Neural cell (in vitro differentiated cells): ENCODE measurements at regions not wholly inside any gene's neighbourhood (a gene's known extent, or its start where the extent isn't known, plus 50 kb on each side); places are given as distances from the start of the nearest gene placed in this dataset.

Source experiments
- H2AFZ ChIP-seq: fragments of 200-600, 300-800 bp; sonication (generic), shearing (Covaris generic); 2 replicates; pipeline ENCODE4 v1.6.0; 2014; ENCODE audit warnings: low read depth, mild to moderate bottlenecking, antibody characterized with exemption, low read length, moderate library complexity
- H3F3A ChIP-seq: fragments of 200-600 bp; shearing (Covaris generic); 2 replicates; pipeline ENCODE4 v1.6.1; 2016; ENCODE audit warnings: mild to moderate bottlenecking, moderate library complexity, mixed read lengths, antibody characterized with exemption, low read length; ENCODE audit not compliant: insufficient read depth, poor library complexity, severe bottlenecking
- H3K27ac ChIP-seq: fragments of 200-600, 300-800 bp; sonication (generic), shearing (Covaris generic); 2 replicates; pipeline ENCODE4 v1.5.1; 2014; ENCODE audit warnings: mild to moderate bottlenecking, low read length, moderate library complexity
- H3K27me3 ChIP-seq: fragments of 300-800, 200-600 bp; sonication (generic), shearing (Covaris generic); 2 replicates; pipeline ENCODE4 v1.6.0; 2014; ENCODE audit warnings: mild to moderate bottlenecking, low read depth, low read length, moderate library complexity; ENCODE audit not compliant: insufficient read depth
- H3K36me3 ChIP-seq: fragments of 300-800, 200-600 bp; sonication (generic), shearing (Covaris generic); 2 replicates; pipeline ENCODE4 v1.5.1; 2014; ENCODE audit warnings: mild to moderate bottlenecking, antibody characterized with exemption, low read length, moderate library complexity; ENCODE audit not compliant: insufficient read depth
- H3K4me2 ChIP-seq: fragments of 300-800, 200-600 bp; sonication (generic), shearing (Covaris generic); 2 replicates; pipeline ENCODE4 v1.6.0; 2014; ENCODE audit warnings: mild to moderate bottlenecking, low read length
- H3K4me3 ChIP-seq: fragments of 300-800, 200-600 bp; sonication (generic), shearing (Covaris generic); 2 replicates; pipeline ENCODE4 v1.5.1; 2014; ENCODE audit warnings: mild to moderate bottlenecking, low read length, moderate library complexity
- H3K79me2 ChIP-seq: fragments of 200-600 bp; shearing (Covaris generic); replicated peaks from 2 replicates; pipeline ENCODE4 v1.6.0; 2014; ENCODE audit warnings: mild to moderate bottlenecking, low read length, moderate library complexity; ENCODE audit not compliant: insufficient read depth
- H3K9ac ChIP-seq: fragments of 300-800, 200-600 bp; sonication (generic), shearing (Covaris generic); 2 replicates; pipeline ENCODE4 v1.6.1; 2016; ENCODE audit warnings: mild to moderate bottlenecking, low read length, mixed read lengths
- H3K9me2 ChIP-seq: fragments of 200-600 bp; shearing (Covaris generic); 2 replicates; pipeline ENCODE4 v1.6.1; 2016; ENCODE audit warnings: mild to moderate bottlenecking, low read length, mixed read lengths; ENCODE audit not compliant: insufficient read depth
- H3K9me3 ChIP-seq: fragments of 200-600, 300-800 bp; sonication (generic), shearing (Covaris generic); 2 replicates; pipeline ENCODE4 v1.6.1; 2016; ENCODE audit warnings: mild to moderate bottlenecking, mixed run types, low read length, moderate library complexity, mixed read lengths
- H4K20me1 ChIP-seq: fragments of 200-600 bp; shearing (Covaris generic); 2 replicates; pipeline ENCODE4 v1.6.1; 2016; ENCODE audit warnings: mild to moderate bottlenecking, mixed run types; ENCODE audit not compliant: insufficient read depth
- CTCF ChIP-seq: fragments of 450-650 bp; IDR thresholded peaks from 2 replicates; pipeline ENCODE4 v1.5.1; 2014; ENCODE audit warnings: antibody characterized with exemption, mild to moderate bottlenecking, moderate library complexity; ENCODE audit not compliant: poor library complexity, severe bottlenecking
- EP300 ChIP-seq: fragments of 450-650 bp; conservative IDR thresholded peaks from 2 replicates; pipeline ENCODE4 v1.6.1; 2014; ENCODE audit warnings: antibody characterized with exemption, mild to moderate bottlenecking, moderate library complexity; ENCODE audit not compliant: poor library complexity, severe bottlenecking
- EZH2 ChIP-seq: fragments of 200-600, 300-800 bp; shearing (Covaris generic), sonication (generic); IDR thresholded peaks from 2 replicates; pipeline ENCODE4 v1.6.1; 2014; ENCODE audit warnings: antibody characterized with exemption, low read length, borderline replicate concordance, mild to moderate bottlenecking; ENCODE audit not compliant: insufficient read depth, poor library complexity, severe bottlenecking
- MXI1 ChIP-seq: fragments of 450-650 bp; conservative IDR thresholded peaks from 2 replicates; pipeline ENCODE4 v1.6.1; 2014; ENCODE audit warnings: antibody characterized with exemption, mild to moderate bottlenecking; ENCODE audit not compliant: poor library complexity, severe bottlenecking
- POLR2AphosphoS5 ChIP-seq: IDR thresholded peaks from 2 replicates; pipeline ENCODE4 v1.6.1; 2012
- RAD21 ChIP-seq: fragments of 450-650 bp; conservative IDR thresholded peaks from 2 replicates; pipeline ENCODE4 v1.6.1; 2014; ENCODE audit warnings: antibody characterized with exemption, mild to moderate bottlenecking, moderate library complexity
- SMC3 ChIP-seq: fragments of 450-650 bp; conservative IDR thresholded peaks from 2 replicates; pipeline ENCODE4 v1.6.1; 2014; ENCODE audit warnings: antibody characterized with exemption, mild to moderate bottlenecking, moderate library complexity; ENCODE audit not compliant: poor library complexity
- TAF1 ChIP-seq: IDR thresholded peaks from 2 replicates; pipeline ENCODE4 v1.6.1; 2012; ENCODE audit warnings: low read depth
- TF ChIP-seq, protein P1 (sequence below): IDR thresholded peaks from 2 replicates; pipeline ENCODE4 v1.6.1; 2012; ENCODE audit warnings: borderline replicate concordance

DNA sequence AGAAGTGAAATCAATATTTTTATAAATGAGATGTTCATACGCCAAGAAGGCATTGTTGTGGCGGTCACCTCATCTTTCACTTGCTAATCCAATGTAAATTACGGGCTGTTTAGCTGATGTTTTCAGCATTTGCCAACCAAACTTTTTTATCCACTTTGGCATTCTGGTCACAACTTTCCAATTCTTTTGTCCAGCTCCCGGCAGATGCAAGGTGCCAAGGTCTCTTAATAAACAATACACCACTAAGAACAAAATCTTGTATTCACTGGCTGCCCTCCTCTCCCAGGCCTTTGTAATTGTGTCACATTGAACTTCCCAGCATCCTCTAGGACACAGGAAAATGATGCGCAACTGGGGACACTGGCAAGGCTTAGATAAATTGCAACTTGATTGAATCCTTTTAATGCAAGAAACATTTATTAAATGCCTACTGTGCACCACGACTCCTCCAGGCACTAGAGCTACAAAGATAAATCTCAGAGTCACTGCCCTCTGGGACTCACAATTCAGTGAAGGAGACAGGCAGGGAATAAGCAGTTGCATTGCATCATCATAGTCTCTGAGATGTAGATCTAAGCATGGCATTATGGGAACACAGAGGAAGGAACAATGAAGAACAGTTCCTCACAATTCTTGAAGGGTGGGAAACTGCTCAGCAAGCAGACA is 165.4 kb upstream of the C16orf82 start:
- Histone ChIP-seq H3K27me3 (no peaks in the 10 kb centered on the region), H3K36me3 (no peaks in the 10 kb centered on the region), H3K79me2 (no peaks in the 10 kb centered on the region), H4K20me1 (no peaks in the 10 kb centered on the region), H3K9me3 (no peaks in the 10 kb centered on the region), H3K4me2 (no peak overlapping the region), H3K9me2 (no peaks in the 10 kb centered on the region), H2AFZ (no peak overlapping the region), H3F3A (no peaks in the 10 kb centered on the region), H3K9ac (no peak overlapping the region), H3K4me3 (no peak overlapping the region), H3K27ac (no peak overlapping the region)
- TF ChIP-seq EP300 (no peak), TAF1 (no peak), CTCF (no peak), MXI1 (no peak), SMC3 (no peak), EZH2 (no peak), POLR2AphosphoS5 (no peak), RAD21 (no peak)
- TF ChIP-seq, protein P1, sequence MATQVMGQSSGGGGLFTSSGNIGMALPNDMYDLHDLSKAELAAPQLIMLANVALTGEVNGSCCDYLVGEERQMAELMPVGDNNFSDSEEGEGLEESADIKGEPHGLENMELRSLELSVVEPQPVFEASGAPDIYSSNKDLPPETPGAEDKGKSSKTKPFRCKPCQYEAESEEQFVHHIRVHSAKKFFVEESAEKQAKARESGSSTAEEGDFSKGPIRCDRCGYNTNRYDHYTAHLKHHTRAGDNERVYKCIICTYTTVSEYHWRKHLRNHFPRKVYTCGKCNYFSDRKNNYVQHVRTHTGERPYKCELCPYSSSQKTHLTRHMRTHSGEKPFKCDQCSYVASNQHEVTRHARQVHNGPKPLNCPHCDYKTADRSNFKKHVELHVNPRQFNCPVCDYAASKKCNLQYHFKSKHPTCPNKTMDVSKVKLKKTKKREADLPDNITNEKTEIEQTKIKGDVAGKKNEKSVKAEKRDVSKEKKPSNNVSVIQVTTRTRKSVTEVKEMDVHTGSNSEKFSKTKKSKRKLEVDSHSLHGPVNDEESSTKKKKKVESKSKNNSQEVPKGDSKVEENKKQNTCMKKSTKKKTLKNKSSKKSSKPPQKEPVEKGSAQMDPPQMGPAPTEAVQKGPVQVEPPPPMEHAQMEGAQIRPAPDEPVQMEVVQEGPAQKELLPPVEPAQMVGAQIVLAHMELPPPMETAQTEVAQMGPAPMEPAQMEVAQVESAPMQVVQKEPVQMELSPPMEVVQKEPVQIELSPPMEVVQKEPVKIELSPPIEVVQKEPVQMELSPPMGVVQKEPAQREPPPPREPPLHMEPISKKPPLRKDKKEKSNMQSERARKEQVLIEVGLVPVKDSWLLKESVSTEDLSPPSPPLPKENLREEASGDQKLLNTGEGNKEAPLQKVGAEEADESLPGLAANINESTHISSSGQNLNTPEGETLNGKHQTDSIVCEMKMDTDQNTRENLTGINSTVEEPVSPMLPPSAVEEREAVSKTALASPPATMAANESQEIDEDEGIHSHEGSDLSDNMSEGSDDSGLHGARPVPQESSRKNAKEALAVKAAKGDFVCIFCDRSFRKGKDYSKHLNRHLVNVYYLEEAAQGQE = no peak

DNA sequence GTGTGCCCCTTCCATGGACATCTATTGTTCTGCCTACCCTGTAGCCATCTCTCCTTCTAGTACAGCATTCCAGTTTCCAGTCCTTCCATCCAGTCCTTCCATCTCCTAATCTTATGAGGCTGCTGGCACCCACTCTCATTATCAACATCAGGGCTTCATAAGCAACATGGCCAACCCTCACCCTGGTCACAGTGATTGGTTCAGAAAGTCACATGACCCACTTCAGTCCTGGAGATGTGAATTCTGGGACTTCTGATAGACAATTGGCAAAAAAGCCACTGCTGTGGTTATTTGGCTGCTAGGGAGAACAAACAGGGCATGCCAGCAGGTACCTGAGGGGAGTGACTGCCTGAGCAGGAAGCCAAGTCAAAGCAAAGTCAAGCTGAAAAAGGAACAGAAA is 164.7 kb upstream of the C16orf82 start:
- H3K9ac ChIP-seq = no peak overlapping the region
- no peaks in the 10 kb centered on the region for H3K79me2 ChIP-seq
- H3K27me3 ChIP-seq = no peaks in the 10 kb centered on the region
- no peaks in the 10 kb centered on the region for H3F3A ChIP-seq
- no peak overlapping the region for H3K27ac ChIP-seq
- H3K36me3 ChIP-seq = no peaks in the 10 kb centered on the region
- no peak overlapping the region for H3K4me3 ChIP-seq
- no peaks in the 10 kb centered on the region for H3K9me3 ChIP-seq
- no peak overlapping the region for H3K4me2 ChIP-seq
- H4K20me1 ChIP-seq = no peaks in the 10 kb centered on the region
- no peak overlapping the region for H2AFZ ChIP-seq
- no peaks in the 10 kb centered on the region for H3K9me2 ChIP-seq
- TF ChIP-seq RAD21 (no peak), EZH2 (no peak), EP300 (no peak), CTCF (no peak), TAF1 (no peak), MXI1 (no peak)
- TF ChIP-seq, protein P1 = no peak
